Motor neuron (in vitro differentiated cells): ENCODE measurements at regions not wholly inside any gene's neighbourhood (a gene's known extent, or its start where the extent isn't known, plus 50 kb on each side); places are given as distances from the start of the nearest gene placed in this dataset.
"Not testable (repeated sequence)": the region's sequence is repeated elsewhere in the genome, so short reads cannot be mapped to it uniquely, and the experiment has no call there.

Experiments used
- ATAC-seq, 8 experiments: fragments of 200-7000 bp; cut with Tn5 transposase; replicated peaks in 6 of 8; 2 replicates each; pipeline ENCODE4 v1.8.0; 2021; ENCODE audit warnings: mild to moderate bottlenecking in 8 of 8, moderate library complexity in 8 of 8
- H3K27ac ChIP-seq, 2 donors: fragments of 250-450 bp; sonication (Bioruptor Pico); 2 replicates each; pipeline ENCODE4 v1.9.0; 2021; ENCODE audit warnings: antibody characterized with exemption in 2 of 2, mild to moderate bottlenecking in 2 of 2, moderate library complexity in 1 of 2
- H3K4me1 ChIP-seq, 2 donors: fragments of 250-450 bp; sonication (Bioruptor Pico); replicated peaks in 1 of 2; 2 replicates each; pipeline ENCODE4 v1.6.1; 2021; ENCODE audit warnings: antibody characterized with exemption in 2 of 2, mild to moderate bottlenecking in 2 of 2, moderate library complexity in 1 of 2
- H3K4me3 ChIP-seq, 5 donors: fragments of 250-450 bp; sonication (Bioruptor Pico); 2 replicates each; pipeline ENCODE4 v1.9.0; 2021; ENCODE audit warnings: antibody characterized with exemption in 5 of 5, mild to moderate bottlenecking in 5 of 5, moderate library complexity in 4 of 5
- WGBS, 10 experiments: fragments of 450-650 bp; shearing (Covaris generic); methylation state at CpG; one replicate each; pipeline ENCODE4 v1.0.0; 2022; 5-methylcytosine and 5-hydroxymethylcytosine counted together
- in situ Hi-C, 9 experiments: fragments of 400-800 bp; cut with MboI; loops; one replicate each; pipeline ENCODE4 v1.15.0; 2021; ENCODE audit warnings: low sequenced_read_pairs in 9 of 9, low pct_unique_long_range_greater_than_20kb in 2 of 9; ENCODE audit not compliant: unreplicated experiment in 9 of 9

- H3K27ac ChIP-seq: no peak overlapping the region
- in situ Hi-C loops: no loop called here
- no peaks in the 10 kb centered on the region for H3K4me1 ChIP-seq
- WGBS, 10 experiments: 36 to 100% (median 90%) methylated on average over 1 to 3 of the region's 3 CpGs
- no peak overlapping the region for H3K4me3 ChIP-seq
- ATAC-seq: no peak
Observed at GRCh38 chr3:69483449-69483848, 97.6 kb upstream of the FRMD4B start.

- ATAC-seq, H3K4me3 ChIP-seq, in situ Hi-C loops, H3K4me1 ChIP-seq, H3K27ac ChIP-seq: not testable (repeated sequence)
- 86 to 100% (median 100%) methylated on average over 1 to 6 of the region's 16 CpGs; no CpG with 5 or more reads in 7 of the 10 experiments for WGBS, 10 experiments
Observed at GRCh38 chr3:69480986-69481385, 95.1 kb upstream of the FRMD4B start.

- in situ Hi-C loops: loop anchor here in 1 of 9 experiments (25.0 kb wide), 1 partner anchor 188 kb away; no protein-coding TSS in a partner anchor
- WGBS, 10 experiments: 38 to 100% (median 87%) methylated on average over 1 of the region's 1 CpG; no CpG with 5 or more reads in 2 of the 10 experiments
- Histone ChIP-seq H3K4me3 (no peak overlapping the region), H3K27ac (no peak overlapping the region), H3K4me1 (no peaks in the 10 kb centered on the region)
- ATAC-seq: no peak
Observed at GRCh38 chr3:69474186-69474585, 88.3 kb upstream of the FRMD4B start.

GRCh38 chr3:69472093-69472492, 86.2 kb upstream of the FRMD4B start:
- ATAC-seq: peak in 2 of 8 experiments; percentile 60 to 66
- 13 to 100% (median 92%) methylated on average over 1 of the region's 1 CpG; no CpG with 5 or more reads in 4 of the 10 experiments for WGBS, 10 experiments
- in situ Hi-C loops: loop anchor here in 1 of 9 experiments (25.0 kb wide), 1 partner anchor 190 kb away; no protein-coding TSS in a partner anchor

GRCh38 chr3:69463531-69463930, 77.6 kb upstream of the FRMD4B start:
- no peaks in the 10 kb centered on the region for H3K4me1 ChIP-seq
- ATAC-seq: peak in 4 of 8 experiments; percentile 27 to 89 (median 68)
- no peak overlapping the region for H3K27ac ChIP-seq
- no peak overlapping the region for H3K4me3 ChIP-seq
- 0 to 100% (median 100%) methylated on average over 1 of the region's 1 CpG; no CpG with 5 or more reads in 3 of the 10 experiments for WGBS, 10 experiments
- in situ Hi-C loops: loop anchor here in 1 of 9 experiments (25.0 kb wide), 1 partner anchor 199 kb away; no protein-coding TSS in a partner anchor

More at GRCh38 chr3:69472093-69472492, 86.2 kb upstream of the FRMD4B start:
- H3K4me3 ChIP-seq: no peak overlapping the region
- H3K27ac ChIP-seq: no peak overlapping the region
- H3K4me1 ChIP-seq: no peaks in the 10 kb centered on the region

- no peak overlapping the region for H3K27ac ChIP-seq
- no peaks in the 10 kb centered on the region for H3K4me1 ChIP-seq
- in situ Hi-C loops: loop anchor here in 1 of 9 experiments (25.0 kb wide), 1 partner anchor 200 kb away; no protein-coding TSS in a partner anchor
- H3K4me3 ChIP-seq: no peak overlapping the region
- ATAC-seq: no peak
Observed at GRCh38 chr3:69462826-69463100, 76.9 kb upstream of the FRMD4B start.

GRCh38 chr3:69462022-69462825, 76.3 kb upstream of the FRMD4B start:
- in situ Hi-C loops: loop anchor here in 1 of 9 experiments (25.0 kb wide), 1 partner anchor 200 kb away; no protein-coding TSS in a partner anchor
- ATAC-seq: no peak
- no peaks in the 10 kb centered on the region for H3K4me1 ChIP-seq
- H3K27ac ChIP-seq: no peak overlapping the region
- WGBS, 10 experiments: 73 to 100% (median 87%) methylated on average over 1 to 4 of the region's 6 CpGs; no CpG with 5 or more reads in 2 of the 10 experiments
- H3K4me3 ChIP-seq: no peak overlapping the region

- no peak overlapping the region for H3K4me3 ChIP-seq
- WGBS, 10 experiments: 0 to 100% (median 91%) methylated on average over 1 to 8 of the region's 10 CpGs; no CpG with 5 or more reads in 3 of the 10 experiments
- no peak overlapping the region for H3K27ac ChIP-seq
- in situ Hi-C loops: loop anchor here in 1 of 9 experiments (25.0 kb wide), 1 partner anchor 202 kb away; no protein-coding TSS in a partner anchor
- ATAC-seq: no peak
- no peaks in the 10 kb centered on the region for H3K4me1 ChIP-seq
Observed at GRCh38 chr3:69460034-69460433, 74.1 kb upstream of the FRMD4B start.

- WGBS, 10 experiments: 0 to 100% (median 74%) methylated on average over 1 to 2 of the region's 2 CpGs; no CpG with 5 or more reads in 1 of the 10 experiments
- H3K4me3 ChIP-seq: no peak overlapping the region
- no peak overlapping the region for H3K27ac ChIP-seq
- ATAC-seq: no peak
- H3K4me1 ChIP-seq: no peaks in the 10 kb centered on the region
- in situ Hi-C loops: loop anchor here in 1 of 9 experiments (25.0 kb wide), 1 partner anchor 203 kb away; no protein-coding TSS in a partner anchor
Observed at GRCh38 chr3:69458803-69459365, 73.0 kb upstream of the FRMD4B start.

GRCh38 chr3:69456631-69457030, 70.7 kb upstream of the FRMD4B start:
- in situ Hi-C loops: loop anchor here in 1 of 9 experiments (25.0 kb wide), 1 partner anchor 206 kb away; no protein-coding TSS in a partner anchor
- ATAC-seq: no peak
- 34 to 100% (median 87%) methylated on average over 2 to 4 of the region's 4 CpGs for WGBS, 10 experiments
- H3K4me3 ChIP-seq: no peak overlapping the region
- H3K27ac ChIP-seq: no peak overlapping the region
- H3K4me1 ChIP-seq: peaks cover 0 to 1% of the 10 kb centered on the region in 2 donors

GRCh38 chr3:69454204-69454787, 68.4 kb upstream of the FRMD4B start:
- WGBS, 10 experiments: 40 to 100% (median 83%) methylated on average over 1 to 3 of the region's 22 CpGs; no CpG with 5 or more reads in 4 of the 10 experiments

GRCh38 chr3:69452295-69452694, 66.4 kb upstream of the FRMD4B start:
- H3K4me1 ChIP-seq: peaks cover 0 to 7% of the 10 kb centered on the region in 2 donors
- H3K4me3 ChIP-seq: no peak overlapping the region
- 50 to 100% (median 92%) methylated on average over 2 of the region's 2 CpGs; no CpG with 5 or more reads in 4 of the 10 experiments for WGBS, 10 experiments
- no peak for ATAC-seq
- H3K27ac ChIP-seq: no peak overlapping the region
- in situ Hi-C loops: loop anchor here in 1 of 9 experiments (25.0 kb wide), 1 partner anchor 210 kb away; no protein-coding TSS in a partner anchor

More at GRCh38 chr3:69454204-69454787, 68.4 kb upstream of the FRMD4B start:
- Histone ChIP-seq H3K27ac (no peak overlapping the region), H3K4me1 (peaks cover 0 to 7% of the 10 kb centered on the region in 2 donors), H3K4me3 (no peak overlapping the region)
- no peak for ATAC-seq
- in situ Hi-C loops: loop anchor here in 1 of 9 experiments (25.0 kb wide), 1 partner anchor 208 kb away; no protein-coding TSS in a partner anchor

- H3K27ac ChIP-seq: no peak overlapping the region
- no peak overlapping the region for H3K4me3 ChIP-seq
- H3K4me1 ChIP-seq: peaks cover 0 to 7% of the 10 kb centered on the region in 2 donors
- peak in 6 of 8 experiments; percentile 3 to 86 (median 58) for ATAC-seq
- in situ Hi-C loops: loop anchor here in 1 of 9 experiments (25.0 kb wide), 1 partner anchor 211 kb away; no protein-coding TSS in a partner anchor
Observed at GRCh38 chr3:69451594-69451993, 65.7 kb upstream of the FRMD4B start.
